HG03159 (cell line): ENCODE measurements at regions not wholly inside any gene's neighbourhood (a gene's known extent, or its start where the extent isn't known, plus 50 kb on each side); places are given as distances from the start of the nearest gene placed in this dataset.

ENCODE experiments used
- ATAC-seq: cut with Tn5 transposase; IDR thresholded peaks from one replicate; pipeline ENCODE4 v1.9.1; 2021; ENCODE audit warnings: mild to moderate bottlenecking, moderate library complexity; ENCODE audit not compliant: unreplicated experiment

GRCh38 chr14:98962118-98962517, 309.9 kb downstream of the BCL11B start:
- no peak for ATAC-seq

- no peak for ATAC-seq
Measured at GRCh38 chr14:98963610-98964009, 308.4 kb downstream of the BCL11B start.

- no peak for ATAC-seq
Measured at GRCh38 chr14:98964171-98964570, 307.8 kb downstream of the BCL11B start.

GRCh38 chr14:98965076-98965475, 306.9 kb downstream of the BCL11B start:
- no peak for ATAC-seq

- ATAC-seq: no peak
Measured at GRCh38 chr14:98966016-98966415, 306.0 kb downstream of the BCL11B start.

GRCh38 chr14:98966475-98967162, 305.4 kb downstream of the BCL11B start:
- no peak for ATAC-seq

GRCh38 chr14:98974113-98974512, 297.9 kb downstream of the BCL11B start:
- ATAC-seq: no peak

- no peak for ATAC-seq
Measured at GRCh38 chr14:98976271-98976670, 295.7 kb downstream of the BCL11B start.

- ATAC-seq: no peak
Measured at GRCh38 chr14:98977451-98977850, 294.5 kb downstream of the BCL11B start.

GRCh38 chr14:98982986-98983385, 289.0 kb downstream of the BCL11B start:
- no peak for ATAC-seq

GRCh38 chr14:98984027-98984718, 287.8 kb downstream of the BCL11B start:
- ATAC-seq: no peak

GRCh38 chr14:98984719-98985041, 287.3 kb downstream of the BCL11B start:
- ATAC-seq: no peak

- ATAC-seq: no peak
Measured at GRCh38 chr14:98993818-98994217, 278.2 kb downstream of the BCL11B start.

- no peak for ATAC-seq
Measured at GRCh38 chr14:98994561-98994960, 277.4 kb downstream of the BCL11B start.

- ATAC-seq: no peak
Measured at GRCh38 chr14:98997526-98998205, 274.3 kb downstream of the BCL11B start.

- ATAC-seq: no peak
Measured at GRCh38 chr14:98999345-98999744, 272.7 kb downstream of the BCL11B start.

- ATAC-seq: no peak
Measured at GRCh38 chr14:98999901-99000300, 272.1 kb downstream of the BCL11B start.

GRCh38 chr14:99001241-99001640, 270.8 kb downstream of the BCL11B start:
- no peak for ATAC-seq

- ATAC-seq: no peak
Measured at GRCh38 chr14:99003646-99004045, 268.4 kb downstream of the BCL11B start.

- no peak for ATAC-seq
Measured at GRCh38 chr14:99004112-99004511, 267.9 kb downstream of the BCL11B start.

- ATAC-seq: no peak
Measured at GRCh38 chr14:99006276-99006675, 265.7 kb downstream of the BCL11B start.

- ATAC-seq: no peak
Measured at GRCh38 chr14:99007795-99008194, 264.2 kb downstream of the BCL11B start.
